ENCODE measurements at regions not wholly inside any gene's neighbourhood (a gene's known extent, or its start where the extent isn't known, plus 50 kb on each side); places are given as distances from the start of the nearest gene placed in this dataset.
A peak's percentile ranks its signal among the peaks of the same experiment; 100 is the strongest.

DNA sequence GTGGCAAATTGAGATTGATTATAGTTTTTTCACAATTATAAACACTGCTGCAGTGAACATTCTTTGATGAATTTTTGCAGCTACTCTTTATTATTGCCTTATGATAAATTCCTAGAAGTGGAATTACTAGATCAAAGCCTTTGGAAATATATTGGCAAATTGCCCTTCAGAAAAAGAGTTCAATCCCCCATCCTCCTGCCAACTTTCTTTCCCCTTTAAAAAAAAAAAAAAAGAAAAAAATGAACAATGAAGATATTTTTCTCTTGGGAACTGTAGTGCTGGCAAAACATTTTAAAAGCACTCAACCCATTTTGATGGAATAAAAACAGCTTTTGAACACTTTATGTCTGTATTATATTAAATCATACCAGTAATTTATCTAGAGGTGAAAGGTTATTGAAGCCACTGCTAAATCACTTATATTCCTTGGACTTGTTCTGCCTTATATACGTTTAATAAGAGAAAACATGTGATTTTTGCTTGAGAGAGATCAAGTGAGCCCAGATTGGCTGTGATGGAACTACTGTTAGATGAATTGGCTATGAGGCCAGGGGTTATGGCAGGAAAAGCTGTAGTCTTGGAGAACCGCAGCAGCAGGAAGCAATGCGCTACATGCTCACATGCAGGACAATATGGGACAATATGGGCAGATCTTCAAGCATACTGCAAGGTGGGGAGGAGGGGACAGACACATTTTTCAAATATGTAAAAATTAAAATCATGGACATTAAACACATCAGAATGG lies 212.8 kb upstream of the C2CD4B start:
- DNase-seq, result no peak

DNA sequence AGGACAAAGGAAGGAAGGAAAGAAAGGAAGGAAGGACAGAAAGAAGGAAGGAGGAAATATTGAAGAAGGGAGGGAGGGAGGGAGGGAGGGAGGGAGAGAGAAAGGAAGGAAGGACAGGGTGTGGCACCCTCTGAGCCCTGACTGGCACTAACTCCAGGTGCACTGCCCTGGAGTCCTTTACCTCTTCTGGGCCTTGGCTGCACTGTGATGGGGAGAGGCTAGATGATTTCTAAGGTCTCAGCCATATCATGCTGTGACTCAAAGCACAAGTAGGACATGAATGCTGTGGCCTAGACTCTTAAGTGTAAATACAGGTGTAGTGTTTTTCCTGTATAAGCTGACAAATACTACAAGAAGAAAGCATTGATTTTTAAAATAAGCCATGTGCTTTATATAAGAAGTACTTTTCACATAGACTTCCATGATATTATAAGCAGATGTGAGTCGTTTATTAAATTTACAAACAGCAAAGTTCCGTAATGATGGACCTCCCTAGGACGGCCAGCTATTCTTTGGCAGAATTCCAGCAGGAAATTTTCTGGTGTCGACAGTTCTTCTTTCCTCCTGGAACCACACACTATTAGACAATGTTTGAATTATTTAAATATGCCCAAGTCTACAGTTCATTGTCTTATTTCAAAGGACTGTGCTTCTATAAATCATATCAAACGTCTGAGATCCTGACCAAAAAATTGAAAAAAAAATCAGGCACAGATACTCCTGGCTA lies 213.8 kb upstream of the C2CD4B start:
- no peak for DNase-seq

DNA sequence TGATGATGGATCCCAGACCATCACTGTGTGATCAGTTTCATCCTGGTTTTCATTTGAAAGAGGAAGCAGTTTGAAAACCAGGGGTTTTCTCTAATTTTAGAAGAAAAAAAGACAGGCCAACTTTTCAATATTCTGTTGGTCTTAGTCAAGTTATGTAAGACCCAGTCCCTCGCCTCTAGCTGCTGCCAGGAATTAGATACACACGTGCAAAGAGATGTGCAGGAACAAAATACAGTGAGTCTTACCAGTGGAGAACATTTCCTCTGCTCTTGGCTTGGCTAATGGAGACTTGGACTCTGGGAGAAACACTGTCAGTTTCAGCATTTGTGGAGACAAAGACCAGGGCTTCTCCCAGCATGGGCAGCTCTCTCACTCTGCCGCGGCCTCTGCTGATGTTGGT lies 214.9 kb upstream of the C2CD4B start:
- DNase-seq, result no peak

DNA sequence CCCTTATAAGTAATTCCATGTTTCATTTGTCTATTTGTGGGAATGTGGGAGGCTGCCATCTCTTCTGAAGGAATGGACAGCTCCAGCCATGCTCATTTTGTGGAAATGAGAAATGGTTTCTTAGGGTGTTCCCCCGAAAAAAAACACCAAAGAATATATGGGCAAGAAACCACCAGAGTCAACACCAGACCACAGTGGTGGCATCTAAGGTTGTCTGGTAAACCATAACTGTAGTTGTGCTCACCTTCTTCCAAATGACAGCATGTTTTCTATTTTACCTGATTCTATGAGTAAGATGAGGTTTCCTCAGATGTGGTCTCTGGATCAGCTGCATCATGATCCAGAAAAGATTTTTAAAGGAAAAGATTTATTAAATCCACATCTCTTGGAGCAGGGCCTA lies 217.0 kb upstream of the C2CD4B start:
- no peak for DNase-seq

DNA sequence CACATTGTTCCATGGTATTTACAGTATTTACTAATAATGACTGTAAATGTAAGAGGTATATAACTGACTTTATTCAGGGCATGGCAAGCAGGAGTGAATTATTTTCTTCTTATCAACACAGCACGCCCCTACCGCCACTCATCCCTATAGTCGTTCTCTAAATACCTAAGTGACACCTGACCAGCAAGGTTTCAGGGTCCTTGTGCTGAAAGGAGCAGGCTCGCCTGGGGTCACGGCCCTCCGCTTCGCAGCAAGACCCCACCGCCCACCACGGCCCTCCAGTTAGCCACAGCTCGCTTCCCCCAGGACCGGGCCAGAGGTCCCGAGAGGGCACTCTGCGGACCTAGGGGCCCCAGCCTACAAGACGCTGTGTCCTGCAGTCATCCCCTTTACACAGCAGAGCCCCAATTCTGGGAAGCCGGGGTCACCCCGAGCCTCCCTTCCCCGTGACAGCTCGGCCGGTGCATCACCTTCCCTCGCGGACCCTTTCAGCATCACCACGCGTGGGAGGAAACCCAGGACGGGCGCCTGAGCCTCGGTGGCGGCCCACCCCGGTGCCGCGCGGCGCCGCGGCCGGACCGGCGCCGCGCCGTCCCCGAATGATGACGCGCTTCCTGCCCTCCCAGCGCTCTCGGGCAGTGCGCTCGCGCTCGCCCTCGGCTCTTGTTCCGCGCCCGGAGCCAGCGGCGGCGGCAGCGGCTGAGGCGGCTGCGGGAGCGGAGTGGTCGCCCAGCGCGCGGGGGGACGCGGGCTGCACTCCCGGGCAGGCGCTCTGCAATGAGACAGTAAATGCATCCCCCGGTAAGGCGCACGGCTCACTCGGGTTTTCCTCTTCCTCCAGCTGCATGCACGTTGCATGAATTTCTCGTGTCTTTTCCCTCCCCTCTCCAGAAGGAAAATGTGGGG lies 225.1 kb upstream of the C2CD4B start, which contains the start of gene TLN2:
TSS of gene TLN2 (plus strand) at position 666 of the 906 bp plus-strand sequence.
- peak; percentile 59 to 89 for DNase-seq

DNA sequence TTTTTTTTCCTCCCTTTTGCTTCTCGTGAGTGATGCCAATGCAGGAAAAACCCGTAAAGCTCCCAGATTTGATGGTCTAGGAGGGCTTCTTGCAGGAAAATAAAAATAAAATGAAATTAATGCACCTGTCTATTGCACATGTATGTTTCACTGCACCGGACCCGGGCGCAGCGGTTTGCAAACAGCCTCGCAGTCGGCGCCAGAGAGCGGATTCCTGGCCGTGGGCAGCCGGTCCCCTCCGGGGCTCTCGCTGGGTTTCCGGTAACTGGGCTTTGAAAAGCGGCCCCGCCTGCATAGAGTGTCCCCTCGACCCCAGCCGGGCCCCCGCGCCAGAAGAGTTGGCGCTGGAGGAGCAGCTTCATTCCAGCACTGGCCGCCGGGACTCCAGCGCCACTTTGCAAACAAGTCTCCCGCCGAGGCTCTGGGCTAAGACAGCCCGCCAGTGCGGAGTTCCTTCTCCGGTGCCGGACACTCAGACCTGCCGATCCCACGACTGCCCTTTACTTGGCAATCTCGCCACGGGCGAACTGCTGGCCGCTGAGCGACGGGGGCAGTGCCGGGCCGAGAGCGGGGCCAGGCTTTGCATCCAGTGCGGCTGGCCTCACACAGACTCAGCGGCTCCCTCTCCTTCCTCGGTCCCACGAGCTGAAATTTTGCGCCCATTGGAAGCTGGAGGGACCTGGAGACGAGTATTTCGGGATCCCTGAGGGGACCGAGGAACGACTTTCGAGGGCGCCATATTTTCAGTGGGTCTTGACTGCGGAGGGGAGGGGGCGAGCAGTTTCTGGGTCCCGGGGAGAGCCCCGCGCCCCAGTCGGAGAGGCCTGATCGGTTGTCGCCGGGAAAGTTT lies 225.9 kb upstream of the C2CD4B start:
- DNase-seq, result peak; percentile 59 to 78

DNA sequence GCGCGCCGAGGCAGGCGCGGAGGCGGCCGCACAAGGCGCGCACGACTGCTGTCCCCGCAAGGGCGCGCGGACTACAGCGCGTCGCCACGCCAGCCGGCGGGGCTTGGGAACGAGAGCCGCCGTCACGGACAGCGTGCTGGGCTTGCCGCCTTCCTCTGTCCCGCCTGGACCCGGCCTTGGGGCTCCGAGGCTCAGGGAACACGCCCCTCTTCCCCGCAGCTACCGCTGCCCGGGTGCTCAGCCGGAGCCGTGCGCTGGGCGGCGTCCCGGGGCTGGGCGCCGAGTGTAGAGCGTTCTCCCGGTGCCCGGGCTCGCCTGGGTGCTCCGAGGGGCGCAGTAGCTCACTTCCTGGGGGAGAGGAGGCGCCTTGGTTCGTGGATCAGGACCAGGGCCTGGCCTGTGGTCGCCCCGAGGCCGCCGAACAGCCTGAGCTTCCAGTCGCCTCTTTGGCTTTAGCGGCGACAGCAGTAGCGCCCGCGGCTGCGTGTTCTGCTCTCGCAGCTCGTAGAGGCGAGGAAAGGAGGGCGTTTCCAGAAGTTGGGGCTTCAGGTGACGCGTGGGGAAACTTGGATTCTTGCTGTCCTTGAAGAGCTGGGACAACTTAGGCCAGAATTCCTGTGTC lies 226.7 kb upstream of the C2CD4B start:
- peak; percentile 56 to 81 for DNase-seq

DNA sequence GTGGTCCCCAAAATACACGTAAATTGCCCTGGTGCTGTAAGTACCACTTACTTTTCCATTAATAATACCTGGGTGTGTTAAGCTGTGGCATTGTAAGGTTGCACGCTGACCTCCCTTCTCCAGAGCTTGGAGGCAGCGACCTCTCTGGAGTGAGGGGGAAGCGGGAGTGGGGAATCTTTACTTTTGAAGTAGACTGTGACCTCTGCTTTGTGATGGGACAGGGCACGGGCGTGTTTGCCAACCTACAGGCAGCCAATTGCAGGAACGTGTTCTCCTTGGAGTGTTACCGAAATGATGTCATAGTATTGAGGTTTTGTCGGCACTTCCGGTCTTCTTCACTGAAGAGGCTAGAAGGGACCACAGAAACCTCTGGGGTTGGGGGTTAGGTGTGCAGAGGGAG lies 227.3 kb upstream of the C2CD4B start:
- DNase-seq, result peak in 1 of 2 experiments; percentile 68

DNA sequence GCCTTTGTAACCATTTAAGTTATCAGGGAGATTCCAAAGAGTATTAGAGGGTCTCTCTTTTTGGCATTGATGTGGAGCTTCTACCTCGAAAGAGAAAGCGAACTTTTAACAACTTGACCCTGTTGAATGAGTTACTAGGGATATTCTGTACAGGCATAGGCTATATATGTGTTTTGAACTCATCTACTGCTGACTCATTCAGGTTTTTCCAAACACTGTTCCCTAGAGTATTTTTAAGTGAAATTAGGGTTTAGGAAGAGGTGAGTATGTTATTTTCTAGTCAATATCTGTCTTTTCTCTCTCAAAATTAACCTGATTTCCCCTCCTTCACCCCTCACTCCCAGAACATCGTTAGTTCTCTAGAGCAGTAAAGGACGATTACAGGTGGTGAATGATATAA lies 228.1 kb upstream of the C2CD4B start:
- no peak for DNase-seq

DNA sequence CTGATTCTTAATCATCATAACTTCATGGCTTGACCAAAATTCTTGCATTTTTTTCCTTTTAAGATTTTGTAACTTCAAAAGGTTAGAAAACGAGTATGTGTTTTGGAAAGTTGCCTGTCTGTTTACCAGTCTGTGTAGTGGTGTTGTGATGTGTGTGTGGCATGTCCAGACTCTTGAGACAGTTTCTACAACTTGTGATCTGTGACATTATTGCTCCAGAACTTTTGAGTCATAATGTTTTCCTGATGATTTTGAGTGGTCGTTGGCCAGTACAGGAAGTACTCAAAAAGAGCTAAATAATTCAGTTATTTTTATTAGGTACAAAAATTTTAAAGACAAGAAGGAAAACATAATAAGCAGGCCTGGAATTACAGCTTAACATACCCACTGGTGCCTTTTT lies 229.0 kb upstream of the C2CD4B start:
- no peak for DNase-seq

DNA sequence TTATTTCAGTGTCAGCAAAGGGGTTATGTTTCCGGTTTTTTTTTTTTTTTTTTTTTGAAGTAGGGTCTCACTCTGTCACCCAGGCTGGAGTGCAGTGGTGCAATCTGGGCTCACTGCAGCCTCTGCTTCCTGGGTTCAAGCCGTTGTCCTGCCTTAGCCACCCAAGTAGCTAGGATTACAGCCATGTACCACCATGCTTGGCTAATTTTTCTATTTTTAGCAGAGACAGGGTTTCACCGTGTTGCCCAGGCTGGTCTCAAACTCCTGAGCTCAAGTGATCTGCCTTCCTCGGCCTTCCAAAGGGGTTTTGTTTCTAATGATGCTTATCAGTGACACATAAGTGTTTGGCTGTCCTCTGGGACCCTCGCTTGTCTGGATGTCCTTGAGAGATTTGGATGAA lies 235.7 kb upstream of the C2CD4B start:
- no peak for DNase-seq

DNA sequence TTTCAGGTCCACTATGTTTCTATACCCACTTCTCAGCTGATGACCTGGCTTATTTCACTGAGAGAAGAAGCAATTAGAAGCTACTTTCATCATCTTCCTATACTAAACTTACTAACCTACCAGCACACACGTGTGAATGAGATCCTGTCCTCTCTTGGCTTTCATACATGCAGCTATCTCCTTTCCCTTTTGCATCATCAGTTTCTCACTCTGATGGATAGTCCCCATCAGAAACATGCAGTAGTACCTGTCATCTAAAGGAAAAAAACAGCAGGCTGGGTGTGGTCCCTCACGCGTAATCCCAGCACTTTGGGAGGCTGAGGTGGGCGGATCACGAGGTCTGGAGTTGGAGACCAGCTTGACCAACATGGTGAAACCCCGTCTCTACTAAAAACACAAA lies 237.6 kb upstream of the C2CD4B start:
- DNase-seq, result no peak

DNA sequence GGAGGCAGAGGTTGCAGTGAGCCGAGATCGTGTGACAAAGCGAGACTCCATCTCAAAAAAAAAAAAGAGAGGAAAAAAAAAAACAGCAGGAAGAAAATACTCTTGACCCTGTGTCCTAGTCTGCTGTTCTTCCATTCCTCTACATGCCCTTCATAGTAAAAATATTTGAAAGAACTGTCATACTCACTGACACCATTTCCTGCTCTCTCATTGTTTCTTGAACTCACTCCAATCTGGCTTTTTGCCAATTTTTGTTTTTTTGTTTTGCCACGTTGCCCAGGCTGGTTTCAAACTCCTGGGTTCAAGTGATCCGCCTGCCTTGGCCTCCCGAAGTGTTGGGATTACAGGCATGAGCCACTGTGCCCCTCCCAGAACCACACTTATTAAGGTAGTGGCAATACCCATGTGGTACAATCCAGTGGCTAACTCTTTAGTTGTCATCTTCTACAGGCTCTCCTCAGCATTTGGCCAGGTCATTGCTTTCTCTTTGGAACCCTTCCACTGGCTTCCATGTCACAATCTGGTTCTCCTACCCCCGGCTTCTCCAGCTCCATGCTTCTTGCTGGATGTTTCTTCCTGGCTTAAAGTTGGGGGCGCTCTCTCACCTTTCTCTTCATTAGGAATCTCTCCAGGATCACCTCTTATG lies 238.2 kb upstream of the C2CD4B start:
- DNase-seq, result no peak

DNA sequence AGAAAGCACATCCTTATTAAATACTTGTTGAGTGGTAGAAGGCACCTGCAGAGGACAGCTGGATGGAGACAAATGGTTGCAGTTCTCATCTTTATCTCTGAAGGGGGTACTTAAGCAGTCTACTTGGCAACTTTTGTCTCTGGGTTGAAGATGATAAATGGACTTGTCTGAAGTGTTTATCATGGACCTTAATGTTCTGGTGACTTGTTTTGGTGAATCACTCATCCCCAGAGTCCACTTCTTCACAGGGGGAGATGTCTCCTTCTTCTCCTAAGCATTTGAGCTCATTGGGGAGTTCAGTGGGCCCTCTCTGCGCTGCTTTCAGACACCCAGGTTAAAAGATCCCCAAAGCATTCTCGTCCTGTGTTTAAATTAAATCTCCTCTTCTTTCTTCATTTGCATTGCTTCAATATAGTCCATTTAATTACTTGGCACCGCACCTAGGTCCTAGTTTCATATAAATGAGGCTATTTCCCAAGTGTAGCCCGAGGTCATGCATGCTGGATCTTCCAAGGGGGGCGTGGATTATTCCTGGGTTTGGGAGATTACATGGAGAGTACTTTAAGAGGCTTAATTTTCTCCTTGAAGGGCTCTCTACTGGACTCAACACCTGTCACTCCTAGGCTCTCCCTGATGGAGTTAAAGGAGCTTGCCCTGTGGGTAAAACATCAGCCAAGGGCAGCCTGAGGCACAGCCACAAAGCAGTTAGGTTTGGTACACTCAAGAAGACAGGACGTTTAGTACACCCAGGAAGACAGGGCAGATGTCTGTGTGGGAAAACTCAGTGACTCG lies 239.3 kb upstream of the C2CD4B start:
- no peak for DNase-seq

DNA sequence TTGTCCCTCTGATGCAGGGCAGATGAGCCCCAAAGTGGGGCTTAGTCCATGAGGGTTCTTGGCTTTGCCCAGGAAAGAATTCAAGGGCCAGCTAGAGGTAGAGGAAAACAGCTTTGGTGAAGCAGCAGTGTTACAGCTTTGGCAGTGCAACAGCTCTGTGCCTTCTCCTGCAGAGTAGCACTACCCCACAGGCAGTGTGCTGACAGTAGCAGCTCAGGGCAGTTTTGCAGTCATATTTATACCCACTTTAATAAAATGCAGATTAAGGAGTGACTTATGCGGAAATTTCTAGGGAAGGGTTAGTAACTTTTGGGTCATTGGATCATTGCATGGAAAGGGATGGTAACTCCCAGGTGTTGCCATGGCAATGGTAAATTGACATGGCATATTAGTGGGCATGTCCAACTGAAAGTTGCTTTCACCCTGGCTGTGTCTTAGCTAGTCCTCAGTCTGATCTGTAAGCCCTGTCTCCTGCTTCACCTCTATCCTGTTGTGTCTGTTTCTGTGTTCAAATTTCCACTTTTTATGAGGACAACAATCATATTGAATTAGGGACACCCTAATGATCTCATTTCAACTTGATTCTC lies 241.3 kb upstream of the C2CD4B start:
- DNase-seq, result no peak

DNA sequence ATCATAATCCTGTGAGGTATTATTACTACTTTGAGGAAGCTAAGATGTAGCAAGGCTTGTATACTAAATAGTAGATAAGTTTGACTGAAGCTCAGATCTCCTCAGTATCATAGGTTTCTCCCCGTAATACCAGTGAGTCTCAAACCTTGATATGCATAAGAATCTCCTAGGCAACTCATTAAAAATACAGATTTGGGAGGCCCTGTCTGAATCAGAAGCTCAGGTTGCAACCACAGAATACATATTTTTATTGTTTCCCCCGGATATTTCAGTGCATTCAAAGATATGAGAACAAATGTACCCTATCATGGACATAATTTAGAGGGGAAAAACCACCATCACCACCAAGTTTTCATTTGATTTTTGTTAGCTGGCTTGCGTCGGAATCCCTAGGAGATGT lies 242.1 kb upstream of the C2CD4B start:
- DNase-seq, result no peak

DNA sequence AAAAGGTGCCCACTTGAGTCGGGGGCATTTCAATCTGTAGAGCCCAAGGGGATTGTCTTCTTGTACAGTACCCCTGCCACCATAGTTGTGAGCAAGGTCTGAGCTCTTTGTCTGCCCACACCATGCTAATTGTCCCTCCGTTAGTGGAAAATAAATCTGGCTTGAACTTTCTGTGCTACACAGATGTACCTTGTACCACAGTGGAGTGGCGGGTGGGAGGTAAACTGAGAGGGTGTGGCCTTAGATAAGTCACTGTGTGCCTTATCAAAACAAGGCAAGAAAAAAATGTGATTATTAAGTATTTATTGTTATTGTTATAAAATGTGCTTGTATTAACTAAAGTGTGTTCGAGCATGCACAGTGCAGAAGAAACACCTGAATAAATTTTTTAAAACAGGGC lies 242.9 kb upstream of the C2CD4B start:
- no peak for DNase-seq

DNA sequence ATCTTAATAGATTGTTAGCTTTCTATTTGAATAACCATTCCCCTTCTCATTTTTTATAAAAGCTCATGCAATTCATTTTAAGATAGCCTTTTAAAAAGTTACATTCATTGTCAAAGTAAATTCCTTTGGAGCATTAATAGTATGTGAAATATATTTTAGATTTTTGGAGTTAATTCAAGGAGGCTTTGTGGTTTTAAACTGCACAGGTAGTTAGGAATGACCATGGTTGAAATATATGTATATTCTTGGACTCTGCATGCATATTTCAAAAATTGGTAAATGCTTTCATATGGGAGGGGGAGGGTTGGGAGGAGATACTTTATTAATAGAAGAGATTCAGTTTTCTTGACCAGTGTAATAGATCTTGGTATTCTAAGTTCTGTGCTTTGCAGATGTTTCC lies 244.4 kb upstream of the C2CD4B start:
- DNase-seq, result no peak

DNA sequence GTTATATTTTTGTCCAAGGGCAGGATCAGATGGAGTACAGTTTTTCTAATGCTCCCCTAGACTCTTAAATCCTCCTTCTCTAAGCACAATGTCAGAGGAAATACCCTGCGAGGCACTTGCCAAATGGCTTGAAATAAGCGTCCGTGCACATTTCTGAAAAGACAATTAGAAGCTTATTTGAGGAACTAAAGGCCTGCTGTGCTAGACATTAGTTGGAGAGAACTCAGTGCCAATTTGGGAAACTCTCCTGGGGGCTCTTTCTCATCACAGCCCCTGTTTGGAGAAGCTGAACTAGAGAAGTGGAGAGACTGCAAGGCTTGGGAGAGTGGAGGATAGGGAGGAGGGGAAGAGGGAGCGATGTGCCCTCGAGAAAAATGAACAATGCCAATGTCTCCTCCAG lies 247.6 kb upstream of the C2CD4B start:
- DNase-seq, result no peak

DNA sequence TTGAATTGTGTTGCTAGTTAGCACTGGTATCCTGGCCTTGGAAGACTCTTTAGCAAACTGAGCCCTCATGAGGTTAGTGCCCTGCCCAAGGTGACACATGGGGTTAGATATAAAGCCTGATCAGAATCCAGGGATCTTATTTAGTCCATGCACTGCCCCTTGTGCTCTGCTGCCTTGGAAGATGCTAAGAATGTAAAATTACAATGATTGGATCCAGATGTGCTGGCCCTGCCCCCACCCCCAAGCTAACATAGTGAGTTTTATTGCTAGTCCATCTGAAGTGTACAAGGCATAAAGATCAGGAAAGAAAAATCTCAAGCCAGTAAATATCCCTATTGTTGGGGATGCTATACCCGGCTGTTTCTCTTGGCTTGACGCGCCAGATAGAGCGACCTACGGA lies 248.1 kb upstream of the C2CD4B start:
- DNase-seq, result no peak

All from NCI-H526 (cell line).